Ecto neural progenitor cell (in vitro differentiated cells): ENCODE measurements at regions not wholly inside any gene's neighbourhood (a gene's known extent, or its start where the extent isn't known, plus 50 kb on each side); places are given as distances from the start of the nearest gene placed in this dataset.

Source experiments
- DNase-seq: peaks from one replicate; pipeline ENCODE4 v3.0.0-alpha.2; 2018; ENCODE audit warnings: low spot score

- no peak for DNase-seq
Observed at GRCh38 chr18:54020966-54021365, 203.5 kb downstream of the MBD2 start.

- no peak for DNase-seq
Observed at GRCh38 chr18:54020156-54020745, 204.2 kb downstream of the MBD2 start.

GRCh38 chr18:54019641-54020040 lies 204.8 kb downstream of the MBD2 start:
- no peak for DNase-seq

GRCh38 chr18:54013452-54013851 lies 211.0 kb downstream of the MBD2 start:
- DNase-seq, result no peak

- DNase-seq, result no peak
Observed at GRCh38 chr18:54004828-54005227, 219.6 kb downstream of the MBD2 start.

- DNase-seq, result no peak
Observed at GRCh38 chr18:54003195-54003594, 221.3 kb downstream of the MBD2 start.

- DNase-seq, result no peak
Observed at GRCh38 chr18:53997064-53997463, 227.4 kb downstream of the MBD2 start.

- no peak for DNase-seq
Observed at GRCh38 chr18:53994016-53994415, 230.5 kb downstream of the MBD2 start.

GRCh38 chr18:53991805-53992204 lies 232.7 kb downstream of the MBD2 start:
- no peak for DNase-seq

GRCh38 chr18:53991202-53991601 lies 233.3 kb downstream of the MBD2 start:
- DNase-seq, result no peak

GRCh38 chr18:53990485-53990884 lies 234.0 kb downstream of the MBD2 start:
- no peak for DNase-seq

- DNase-seq, result no peak
Observed at GRCh38 chr18:53984021-53984420, 240.4 kb downstream of the MBD2 start.

GRCh38 chr18:53971331-53971730 lies 253.1 kb downstream of the MBD2 start:
- no peak for DNase-seq

- DNase-seq, result no peak
Observed at GRCh38 chr18:53952700-53953099, 271.8 kb downstream of the MBD2 start.

GRCh38 chr18:53950545-53950944 lies 273.9 kb downstream of the MBD2 start:
- DNase-seq, result no peak

GRCh38 chr18:53948991-53949390 lies 275.5 kb downstream of the MBD2 start:
- no peak for DNase-seq

- DNase-seq, result no peak
Observed at GRCh38 chr18:53947092-53947640, 277.3 kb downstream of the MBD2 start.

- no peak for DNase-seq
Observed at GRCh38 chr18:53946594-53946993, 277.9 kb downstream of the MBD2 start.

GRCh38 chr18:53944721-53945120 lies 279.7 kb downstream of the MBD2 start:
- no peak for DNase-seq

GRCh38 chr18:53943326-53943860 lies 281.1 kb downstream of the MBD2 start:
- DNase-seq, result no peak

- DNase-seq, result no peak
Observed at GRCh38 chr18:53941601-53942338, 282.7 kb downstream of the MBD2 start.

- DNase-seq, result no peak
Observed at GRCh38 chr18:53937037-53937436, 287.4 kb downstream of the MBD2 start.

GRCh38 chr18:53935803-53936202 lies 288.7 kb downstream of the MBD2 start:
- DNase-seq, result no peak
